ENCODE measurements at regions not wholly inside any gene's neighbourhood (a gene's known extent, or its start where the extent isn't known, plus 50 kb on each side); places are given as distances from the start of the nearest gene placed in this dataset.

- Histone ChIP-seq H3K36me3 (replicated peaks) (no peaks in the 10 kb centered on the region), H3K4me3 (ENCODE audit: low read depth, low read length) (no peak overlapping the region), H3K27ac (no peak overlapping the region), H3K27me3 (replicated peaks) (peaks cover 26% of the 10 kb centered on the region)
- TF ChIP-seq CTCF (IDR thresholded peaks at IDR 0.05; ENCODE audit: low read depth, low read length, missing control alignments) = no peak
- no peak for DNase-seq
- in situ Hi-C loops (cut with HindIII; ENCODE audit: low pct_ligation_motif_present, low sequenced_read_pairs) = no loop called here
Observed at GRCh38 chr20:51093240-51093763, 70.4 kb upstream of the KCNG1 start.

GRCh38 chr20:51092338-51092737 lies 69.4 kb upstream of the KCNG1 start:
- Histone ChIP-seq H3K4me3 (ENCODE audit: low read depth, low read length) (no peak overlapping the region), H3K27me3 (replicated peaks) (peaks cover 30% of the 10 kb centered on the region), H3K36me3 (replicated peaks) (no peaks in the 10 kb centered on the region), H3K27ac (no peak overlapping the region)
- in situ Hi-C loops (cut with HindIII; ENCODE audit: low pct_ligation_motif_present, low sequenced_read_pairs) = no loop called here
- peak; percentile 8 for DNase-seq
- no peak for TF ChIP-seq CTCF (IDR thresholded peaks at IDR 0.05; ENCODE audit: low read depth, low read length, missing control alignments)

GRCh38 chr20:51091406-51092195 lies 68.7 kb upstream of the KCNG1 start:
- peaks cover 31% of the 10 kb centered on the region for H3K27me3 ChIP-seq (replicated peaks)
- no peak overlapping the region for H3K4me3 ChIP-seq (ENCODE audit: low read depth, low read length)
- TF ChIP-seq CTCF (IDR thresholded peaks at IDR 0.05; ENCODE audit: low read depth, low read length, missing control alignments) = no peak
- no peak overlapping the region for H3K27ac ChIP-seq
- in situ Hi-C loops (cut with HindIII; ENCODE audit: low pct_ligation_motif_present, low sequenced_read_pairs) = no loop called here
- no peak for DNase-seq
- no peaks in the 10 kb centered on the region for H3K36me3 ChIP-seq (replicated peaks)

- no peak for DNase-seq
- Histone ChIP-seq H3K27ac (no peak overlapping the region), H3K4me3 (ENCODE audit: low read depth, low read length) (no peak overlapping the region), H3K36me3 (replicated peaks) (no peaks in the 10 kb centered on the region), H3K27me3 (replicated peaks) (peaks cover 39% of the 10 kb centered on the region)
- TF ChIP-seq CTCF (IDR thresholded peaks at IDR 0.05; ENCODE audit: low read depth, low read length, missing control alignments) = no peak
- in situ Hi-C loops (cut with HindIII; ENCODE audit: low pct_ligation_motif_present, low sequenced_read_pairs) = no loop called here
Observed at GRCh38 chr20:51089840-51090239, 66.9 kb upstream of the KCNG1 start.

GRCh38 chr20:51089272-51089781 lies 66.4 kb upstream of the KCNG1 start:
- DNase-seq = no peak
- Histone ChIP-seq H3K36me3 (replicated peaks) (no peaks in the 10 kb centered on the region), H3K4me3 (ENCODE audit: low read depth, low read length) (no peak overlapping the region), H3K27me3 (replicated peaks) (peaks cover 44% of the 10 kb centered on the region), H3K27ac (no peak overlapping the region)
- TF ChIP-seq CTCF (IDR thresholded peaks at IDR 0.05; ENCODE audit: low read depth, low read length, missing control alignments) = no peak
- in situ Hi-C loops (cut with HindIII; ENCODE audit: low pct_ligation_motif_present, low sequenced_read_pairs) = no loop called here
